ENCODE measurements at regions not wholly inside any gene's neighbourhood (a gene's known extent, or its start where the extent isn't known, plus 50 kb on each side); places are given as distances from the start of the nearest gene placed in this dataset.

- no peaks in the 10 kb centered on the region for H3K27me3 ChIP-seq (ENCODE audit: control insufficient read depth in 2 of 2, insufficient read depth in 1 of 2, low read length in 1 of 2)
- no peak overlapping the region for H3K4me3 ChIP-seq (ENCODE audit: low read length in 2 of 2)
- no peaks in the 10 kb centered on the region for H3K4me1 ChIP-seq (ENCODE audit: control insufficient read depth in 2 of 2, insufficient read depth in 2 of 2, low read length in 2 of 2)
- 38% methylated on average over 2 of the region's 2 CpGs for WGBS
- H3K36me3 ChIP-seq (ENCODE audit: control insufficient read depth in 2 of 2, insufficient read depth in 2 of 2, low read length in 1 of 2) = no peaks in the 10 kb centered on the region
- DNase-seq (ENCODE audit: low read depth in 6 of 9, low spot score in 9 of 9) = no peak
- no peaks in the 10 kb centered on the region for H3K9me3 ChIP-seq (ENCODE audit: control insufficient read depth in 2 of 2, insufficient read depth in 1 of 2, low read length in 1 of 2)
- no peak overlapping the region for H3K27ac ChIP-seq (ENCODE audit: low read depth in 1 of 2, low read length in 1 of 2)
Observed at GRCh38 chr13:85654227-85654626, 145.0 kb downstream of the SLITRK6 start.

- WGBS = 92% methylated on average over 3 of the region's 3 CpGs
- Histone ChIP-seq H3K9me3 (ENCODE audit: control insufficient read depth in 2 of 2, insufficient read depth in 1 of 2, low read length in 1 of 2) (no peaks in the 10 kb centered on the region), H3K27me3 (ENCODE audit: control insufficient read depth in 2 of 2, insufficient read depth in 1 of 2, low read length in 1 of 2) (no peaks in the 10 kb centered on the region), H3K36me3 (ENCODE audit: control insufficient read depth in 2 of 2, insufficient read depth in 2 of 2, low read length in 1 of 2) (no peaks in the 10 kb centered on the region), H3K27ac (ENCODE audit: low read depth in 1 of 2, low read length in 1 of 2) (no peak overlapping the region), H3K4me1 (ENCODE audit: control insufficient read depth in 2 of 2, insufficient read depth in 2 of 2, low read length in 2 of 2) (no peaks in the 10 kb centered on the region), H3K4me3 (ENCODE audit: low read length in 2 of 2) (no peak overlapping the region)
- DNase-seq (ENCODE audit: low read depth in 6 of 9, low spot score in 9 of 9) = no peak
Observed at GRCh38 chr13:85653681-85654080, 145.5 kb downstream of the SLITRK6 start.

GRCh38 chr13:85652491-85652890, 146.7 kb downstream of the SLITRK6 start:
- Histone ChIP-seq H3K27ac (ENCODE audit: low read depth in 1 of 2, low read length in 1 of 2) (no peak overlapping the region), H3K36me3 (ENCODE audit: control insufficient read depth in 2 of 2, insufficient read depth in 2 of 2, low read length in 1 of 2) (no peaks in the 10 kb centered on the region), H3K27me3 (ENCODE audit: control insufficient read depth in 2 of 2, insufficient read depth in 1 of 2, low read length in 1 of 2) (no peaks in the 10 kb centered on the region), H3K9me3 (ENCODE audit: control insufficient read depth in 2 of 2, insufficient read depth in 1 of 2, low read length in 1 of 2) (no peaks in the 10 kb centered on the region), H3K4me1 (ENCODE audit: control insufficient read depth in 2 of 2, insufficient read depth in 2 of 2, low read length in 2 of 2) (no peaks in the 10 kb centered on the region), H3K4me3 (ENCODE audit: low read length in 2 of 2) (no peak overlapping the region)
- no peak for DNase-seq (ENCODE audit: low read depth in 6 of 9, low spot score in 9 of 9)
- 93% methylated on average over 1 of the region's 1 CpG for WGBS

GRCh38 chr13:85651440-85651839, 147.8 kb downstream of the SLITRK6 start:
- 95% methylated on average over 4 of the region's 4 CpGs for WGBS
- no peak for DNase-seq (ENCODE audit: low read depth in 6 of 9, low spot score in 9 of 9)
- Histone ChIP-seq H3K4me1 (ENCODE audit: control insufficient read depth in 2 of 2, insufficient read depth in 2 of 2, low read length in 2 of 2) (no peaks in the 10 kb centered on the region), H3K9me3 (ENCODE audit: control insufficient read depth in 2 of 2, insufficient read depth in 1 of 2, low read length in 1 of 2) (no peaks in the 10 kb centered on the region), H3K27ac (ENCODE audit: low read depth in 1 of 2, low read length in 1 of 2) (no peak overlapping the region), H3K36me3 (ENCODE audit: control insufficient read depth in 2 of 2, insufficient read depth in 2 of 2, low read length in 1 of 2) (no peaks in the 10 kb centered on the region), H3K4me3 (ENCODE audit: low read length in 2 of 2) (no peak overlapping the region), H3K27me3 (ENCODE audit: control insufficient read depth in 2 of 2, insufficient read depth in 1 of 2, low read length in 1 of 2) (no peaks in the 10 kb centered on the region)

- Histone ChIP-seq H3K9me3 (ENCODE audit: control insufficient read depth in 2 of 2, insufficient read depth in 1 of 2, low read length in 1 of 2) (no peaks in the 10 kb centered on the region), H3K4me1 (ENCODE audit: control insufficient read depth in 2 of 2, insufficient read depth in 2 of 2, low read length in 2 of 2) (no peaks in the 10 kb centered on the region)
- 98% methylated on average over 2 of the region's 2 CpGs for WGBS
Observed at GRCh38 chr13:85650613-85651012, 148.6 kb downstream of the SLITRK6 start.

GRCh38 chr13:85640727-85641126, 158.5 kb downstream of the SLITRK6 start:
- no peak for DNase-seq (ENCODE audit: low read depth in 6 of 9, low spot score in 9 of 9)

More at GRCh38 chr13:85650613-85651012, 148.6 kb downstream of the SLITRK6 start:
- Histone ChIP-seq H3K36me3 (ENCODE audit: control insufficient read depth in 2 of 2, insufficient read depth in 2 of 2, low read length in 1 of 2) (no peaks in the 10 kb centered on the region), H3K27me3 (ENCODE audit: control insufficient read depth in 2 of 2, insufficient read depth in 1 of 2, low read length in 1 of 2) (no peaks in the 10 kb centered on the region), H3K27ac (ENCODE audit: low read depth in 1 of 2, low read length in 1 of 2) (no peak overlapping the region), H3K4me3 (ENCODE audit: low read length in 2 of 2) (no peak overlapping the region)
- DNase-seq (ENCODE audit: low read depth in 6 of 9, low spot score in 9 of 9) = no peak

GRCh38 chr13:85638815-85639393, 160.3 kb downstream of the SLITRK6 start:
- Histone ChIP-seq H3K27me3 (ENCODE audit: control insufficient read depth in 2 of 2, insufficient read depth in 1 of 2, low read length in 1 of 2) (no peaks in the 10 kb centered on the region), H3K9me3 (ENCODE audit: control insufficient read depth in 2 of 2, insufficient read depth in 1 of 2, low read length in 1 of 2) (peaks cover 0 to 3% of the 10 kb centered on the region in 2 donors), H3K36me3 (ENCODE audit: control insufficient read depth in 2 of 2, insufficient read depth in 2 of 2, low read length in 1 of 2) (no peaks in the 10 kb centered on the region), H3K4me3 (ENCODE audit: low read length in 2 of 2) (no peak overlapping the region), H3K4me1 (ENCODE audit: control insufficient read depth in 2 of 2, insufficient read depth in 2 of 2, low read length in 2 of 2) (no peaks in the 10 kb centered on the region), H3K27ac (ENCODE audit: low read depth in 1 of 2, low read length in 1 of 2) (no peak overlapping the region)
- WGBS = 88% methylated on average over 12 of the region's 12 CpGs
- DNase-seq (ENCODE audit: low read depth in 6 of 9, low spot score in 9 of 9) = no peak

More at GRCh38 chr13:85640727-85641126, 158.5 kb downstream of the SLITRK6 start:
- no peaks in the 10 kb centered on the region for H3K36me3 ChIP-seq (ENCODE audit: control insufficient read depth in 2 of 2, insufficient read depth in 2 of 2, low read length in 1 of 2)
- H3K4me1 ChIP-seq (ENCODE audit: control insufficient read depth in 2 of 2, insufficient read depth in 2 of 2, low read length in 2 of 2) = no peaks in the 10 kb centered on the region
- H3K27me3 ChIP-seq (ENCODE audit: control insufficient read depth in 2 of 2, insufficient read depth in 1 of 2, low read length in 1 of 2) = no peaks in the 10 kb centered on the region
- peaks cover 0 to 3% of the 10 kb centered on the region in 2 donors for H3K9me3 ChIP-seq (ENCODE audit: control insufficient read depth in 2 of 2, insufficient read depth in 1 of 2, low read length in 1 of 2)
- H3K4me3 ChIP-seq (ENCODE audit: low read length in 2 of 2) = no peak overlapping the region
- 95% methylated on average over 3 of the region's 3 CpGs for WGBS
- no peak overlapping the region for H3K27ac ChIP-seq (ENCODE audit: low read depth in 1 of 2, low read length in 1 of 2)

GRCh38 chr13:85638265-85638664, 161.0 kb downstream of the SLITRK6 start:
- 94% methylated on average over 6 of the region's 6 CpGs for WGBS
- DNase-seq (ENCODE audit: low read depth in 6 of 9, low spot score in 9 of 9) = no peak
- no peaks in the 10 kb centered on the region for H3K27me3 ChIP-seq (ENCODE audit: control insufficient read depth in 2 of 2, insufficient read depth in 1 of 2, low read length in 1 of 2)
- H3K27ac ChIP-seq (ENCODE audit: low read depth in 1 of 2, low read length in 1 of 2) = no peak overlapping the region
- H3K4me1 ChIP-seq (ENCODE audit: control insufficient read depth in 2 of 2, insufficient read depth in 2 of 2, low read length in 2 of 2) = no peaks in the 10 kb centered on the region
- H3K9me3 ChIP-seq (ENCODE audit: control insufficient read depth in 2 of 2, insufficient read depth in 1 of 2, low read length in 1 of 2) = peaks cover 0 to 3% of the 10 kb centered on the region in 2 donors
- H3K36me3 ChIP-seq (ENCODE audit: control insufficient read depth in 2 of 2, insufficient read depth in 2 of 2, low read length in 1 of 2) = no peaks in the 10 kb centered on the region
- H3K4me3 ChIP-seq (ENCODE audit: low read length in 2 of 2) = no peak overlapping the region

GRCh38 chr13:85632526-85633195, 166.6 kb downstream of the SLITRK6 start:
- H3K27me3 ChIP-seq (ENCODE audit: control insufficient read depth in 2 of 2, insufficient read depth in 1 of 2, low read length in 1 of 2) = no peaks in the 10 kb centered on the region
- no peak for DNase-seq (ENCODE audit: low read depth in 6 of 9, low spot score in 9 of 9)
- WGBS = 88% methylated on average over 3 of the region's 3 CpGs

More at GRCh38 chr13:85632526-85633195, 166.6 kb downstream of the SLITRK6 start:
- no peaks in the 10 kb centered on the region for H3K9me3 ChIP-seq (ENCODE audit: control insufficient read depth in 2 of 2, insufficient read depth in 1 of 2, low read length in 1 of 2)
- H3K4me3 ChIP-seq (ENCODE audit: low read length in 2 of 2) = no peak overlapping the region
- no peak overlapping the region for H3K27ac ChIP-seq (ENCODE audit: low read depth in 1 of 2, low read length in 1 of 2)
- no peaks in the 10 kb centered on the region for H3K4me1 ChIP-seq (ENCODE audit: control insufficient read depth in 2 of 2, insufficient read depth in 2 of 2, low read length in 2 of 2)
- no peaks in the 10 kb centered on the region for H3K36me3 ChIP-seq (ENCODE audit: control insufficient read depth in 2 of 2, insufficient read depth in 2 of 2, low read length in 1 of 2)
